ENCODE measurements at regions not wholly inside any gene's neighbourhood (a gene's known extent, or its start where the extent isn't known, plus 50 kb on each side); places are given as distances from the start of the nearest gene placed in this dataset.

DNA sequence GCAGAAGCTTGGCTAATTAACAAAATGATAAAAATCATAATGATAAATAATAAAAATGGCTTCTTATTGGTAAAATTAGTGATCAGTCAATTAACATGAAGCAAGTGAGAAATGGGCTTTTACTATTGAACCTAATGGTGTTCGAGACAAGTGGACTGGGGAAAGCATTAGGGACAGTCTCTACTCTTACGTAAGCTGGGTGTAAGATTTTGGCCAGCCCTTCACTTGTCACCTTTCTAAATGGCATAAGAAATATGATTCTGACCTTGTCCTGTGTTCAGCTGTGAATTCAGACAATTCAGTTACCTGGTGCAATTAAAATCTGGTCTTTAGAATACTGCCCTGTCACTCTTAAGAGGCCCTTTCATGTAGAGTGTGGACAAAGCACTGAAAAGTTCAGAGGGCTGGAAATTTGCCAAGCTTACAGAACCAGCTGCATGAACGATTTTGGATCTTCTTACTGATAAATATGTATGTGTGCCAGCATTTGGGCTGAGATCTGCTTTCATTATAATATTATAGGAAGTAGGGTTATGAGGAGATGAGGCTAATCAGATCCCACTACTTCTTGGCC is 115.9 kb downstream of the QRSL1 start:
- no peak for TF ChIP-seq SRF (CRISPR knock-in tag; IDR thresholded peaks at IDR 0.05)
- TF ChIP-seq TCF3 (CRISPR knock-in tag; IDR thresholded peaks at IDR 0.05) = no peak
- TF ChIP-seq RNF2 (IDR thresholded peaks at IDR 0.05) = no peak
- TF ChIP-seq MTA3 (IDR thresholded peaks at IDR 0.05; ENCODE audit: borderline replicate concordance) = no peak
- no peak for TF ChIP-seq KDM1A (IDR thresholded peaks at IDR 0.05)
- TF ChIP-seq POLR2AphosphoS5 (IDR thresholded peaks at IDR 0.05; ENCODE audit: control insufficient read depth, insufficient read depth, low read depth, low read length) = no peak
- TF ChIP-seq ZC3H8 (IDR thresholded peaks at IDR 0.05) = no peak
- no peak for TF ChIP-seq POU5F1 (IDR thresholded peaks at IDR 0.05; ENCODE audit: borderline replicate concordance, low read depth, low read length, partially characterized antibody)
- TF ChIP-seq, protein P1, sequence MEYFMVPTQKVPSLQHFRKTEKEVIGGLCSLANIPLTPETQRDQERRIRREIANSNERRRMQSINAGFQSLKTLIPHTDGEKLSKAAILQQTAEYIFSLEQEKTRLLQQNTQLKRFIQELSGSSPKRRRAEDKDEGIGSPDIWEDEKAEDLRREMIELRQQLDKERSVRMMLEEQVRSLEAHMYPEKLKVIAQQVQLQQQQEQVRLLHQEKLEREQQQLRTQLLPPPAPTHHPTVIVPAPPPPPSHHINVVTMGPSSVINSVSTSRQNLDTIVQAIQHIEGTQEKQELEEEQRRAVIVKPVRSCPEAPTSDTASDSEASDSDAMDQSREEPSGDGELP (CRISPR knock-in tag; IDR thresholded peaks at IDR 0.05; ENCODE audit: borderline replicate concordance) = no peak

Measured in K562 (cell line).